Colonic mucosa (tissue), 4 donors: ENCODE measurements at regions not wholly inside any gene's neighbourhood (a gene's known extent, or its start where the extent isn't known, plus 50 kb on each side); places are given as distances from the start of the nearest gene placed in this dataset.

ENCODE experiments used
- DNase-seq: peaks from one replicate; pipeline ENCODE4 v3.0.0-alpha.2; 2020
- H3K27ac ChIP-seq: fragments of 200-600 bp; one replicate; pipeline ENCODE4 v1.8.0; 2021
- H3K27me3 ChIP-seq: fragments of 200-600 bp; one replicate; pipeline ENCODE4 v1.8.0; 2021
- H3K36me3 ChIP-seq: fragments of 200-600 bp; one replicate; pipeline ENCODE4 v1.8.0; 2021
- H3K4me1 ChIP-seq: fragments of 200-600 bp; one replicate; pipeline ENCODE4 v1.8.0; 2021; ENCODE audit warnings: mild to moderate bottlenecking
- H3K4me3 ChIP-seq: fragments of 200-600 bp; one replicate; pipeline ENCODE4 v1.8.0; 2021
- H3K9ac ChIP-seq, 2 donors: one replicate each; pipeline ENCODE4 v1.7.0; 2013; ENCODE audit warnings: control low read depth in 2 of 2, low read depth in 2 of 2, low read length in 2 of 2
- H3K9me3 ChIP-seq: fragments of 200-600 bp; one replicate; pipeline ENCODE4 v1.8.0; 2021
- CTCF ChIP-seq: fragments of 200-600 bp; IDR thresholded peaks from one replicate; pipeline ENCODE4 v1.8.0; 2022; ENCODE audit warnings: antibody characterized with exemption, mild to moderate bottlenecking
- intact Hi-C: fragments of 100-400 bp; cut with DNase I; formaldehyde crosslinking; loops from one replicate; pipeline ENCODE4 v1.14.1; 2022
- donor health status: healthy.
- donor health status: DM: no; HTN: no; CAD: no.
- donor health status: DM: no; HTN: no; CAD: no.

GRCh38 chr4:182018691-182019090, 224.5 kb upstream of the TENM3 start:
- H3K4me3 ChIP-seq = no peak overlapping the region
- no peak for DNase-seq
- no peaks in the 10 kb centered on the region for H3K4me1 ChIP-seq
- TF ChIP-seq CTCF = no peak
- no peaks in the 10 kb centered on the region for H3K27me3 ChIP-seq
- H3K9ac ChIP-seq = no peak overlapping the region
- H3K27ac ChIP-seq = no peak overlapping the region
- H3K9me3 ChIP-seq = no peaks in the 10 kb centered on the region
- intact Hi-C loops = no loop called here
- no peaks in the 10 kb centered on the region for H3K36me3 ChIP-seq

- Histone ChIP-seq H3K27ac (no peak overlapping the region), H3K9ac (no peak overlapping the region), H3K36me3 (no peaks in the 10 kb centered on the region), H3K4me1 (no peaks in the 10 kb centered on the region), H3K27me3 (no peaks in the 10 kb centered on the region), H3K4me3 (no peak overlapping the region), H3K9me3 (no peaks in the 10 kb centered on the region)
- no peak for TF ChIP-seq CTCF
- intact Hi-C loops = no loop called here
- no peak for DNase-seq
Measured at GRCh38 chr4:182019148-182019652, 224.0 kb upstream of the TENM3 start.

GRCh38 chr4:182022909-182023308, 220.3 kb upstream of the TENM3 start:
- no peaks in the 10 kb centered on the region for H3K36me3 ChIP-seq
- H3K27ac ChIP-seq = no peak overlapping the region
- no peak overlapping the region for H3K9ac ChIP-seq
- intact Hi-C loops = no loop called here
- DNase-seq = no peak
- no peaks in the 10 kb centered on the region for H3K27me3 ChIP-seq
- H3K4me3 ChIP-seq = no peak overlapping the region
- TF ChIP-seq CTCF = no peak
- no peaks in the 10 kb centered on the region for H3K4me1 ChIP-seq
- H3K9me3 ChIP-seq = no peaks in the 10 kb centered on the region

GRCh38 chr4:182023469-182023868, 219.7 kb upstream of the TENM3 start:
- Histone ChIP-seq H3K36me3 (no peaks in the 10 kb centered on the region), H3K9me3 (no peaks in the 10 kb centered on the region), H3K27me3 (no peaks in the 10 kb centered on the region), H3K9ac (no peak overlapping the region), H3K4me1 (no peaks in the 10 kb centered on the region), H3K27ac (no peak overlapping the region), H3K4me3 (no peak overlapping the region)
- intact Hi-C loops = no loop called here
- no peak for DNase-seq
- TF ChIP-seq CTCF = no peak

- no peaks in the 10 kb centered on the region for H3K27me3 ChIP-seq
- no peak for TF ChIP-seq CTCF
- no peak overlapping the region for H3K9ac ChIP-seq
- no peaks in the 10 kb centered on the region for H3K9me3 ChIP-seq
- no peak for DNase-seq
- H3K27ac ChIP-seq = no peak overlapping the region
- no peaks in the 10 kb centered on the region for H3K36me3 ChIP-seq
- no peak overlapping the region for H3K4me3 ChIP-seq
- H3K4me1 ChIP-seq = no peaks in the 10 kb centered on the region
- intact Hi-C loops = no loop called here
Measured at GRCh38 chr4:182042945-182043344, 200.3 kb upstream of the TENM3 start.

GRCh38 chr4:182048871-182049270, 194.3 kb upstream of the TENM3 start:
- Histone ChIP-seq H3K36me3 (no peaks in the 10 kb centered on the region), H3K9me3 (no peaks in the 10 kb centered on the region), H3K9ac (no peak overlapping the region), H3K4me3 (no peak overlapping the region), H3K27me3 (no peaks in the 10 kb centered on the region), H3K4me1 (no peaks in the 10 kb centered on the region), H3K27ac (no peak overlapping the region)
- no peak for DNase-seq
- no peak for TF ChIP-seq CTCF
- intact Hi-C loops = no loop called here
